ENCODE measurements at regions not wholly inside any gene's neighbourhood (a gene's known extent, or its start where the extent isn't known, plus 50 kb on each side); places are given as distances from the start of the nearest gene placed in this dataset.

GRCh38 chr3:5510300-5510699 is 322.8 kb downstream of the EDEM1 start:
- H3K4me3 ChIP-seq = no peak overlapping the region
- no peaks in the 10 kb centered on the region for H3K4me1 ChIP-seq (ENCODE audit: insufficient read depth)
- WGBS, 3 donors = 79 to 88% (median 87%) methylated on average over 4 to 5 of the region's 5 CpGs
- no peak for DNase-seq
- intact Hi-C loops (cut with DNase I) = no loop called here
- H3K27me3 ChIP-seq = no peaks in the 10 kb centered on the region
- no peak overlapping the region for H3K27ac ChIP-seq
- TF ChIP-seq POLR2A (IDR thresholded peaks at IDR 0.05) (no peak), CTCF (IDR thresholded peaks at IDR 0.05) (no peak), EP300 (IDR thresholded peaks at IDR 0.05) (no peak)
- no peaks in the 10 kb centered on the region for H3K36me3 ChIP-seq
- no peaks in the 10 kb centered on the region for H3K9me3 ChIP-seq

GRCh38 chr3:5517921-5518320 is 330.4 kb downstream of the EDEM1 start:
- H3K9me3 ChIP-seq = no peaks in the 10 kb centered on the region

GRCh38 chr3:5520237-5520636 is 332.7 kb downstream of the EDEM1 start:
- H3K36me3 ChIP-seq = no peaks in the 10 kb centered on the region
- no peaks in the 10 kb centered on the region for H3K9me3 ChIP-seq
- WGBS, 3 donors = 73 to 77% (median 75%) methylated on average over 5 of the region's 5 CpGs
- H3K4me3 ChIP-seq = no peak overlapping the region
- TF ChIP-seq EP300 (IDR thresholded peaks at IDR 0.05) (no peak), POLR2A (IDR thresholded peaks at IDR 0.05) (no peak), CTCF (IDR thresholded peaks at IDR 0.05) (no peak)
- no peak overlapping the region for H3K27ac ChIP-seq
- H3K27me3 ChIP-seq = no peaks in the 10 kb centered on the region
- no peak for DNase-seq
- no peaks in the 10 kb centered on the region for H3K4me1 ChIP-seq (ENCODE audit: insufficient read depth)
- intact Hi-C loops (cut with DNase I) = no loop called here

More at GRCh38 chr3:5517921-5518320, 330.4 kb downstream of the EDEM1 start:
- no peak overlapping the region for H3K27ac ChIP-seq
- TF ChIP-seq POLR2A (IDR thresholded peaks at IDR 0.05) = no peak
- no peak for TF ChIP-seq EP300 (IDR thresholded peaks at IDR 0.05)
- TF ChIP-seq CTCF (IDR thresholded peaks at IDR 0.05) = no peak
- H3K27me3 ChIP-seq = no peaks in the 10 kb centered on the region
- H3K36me3 ChIP-seq = no peaks in the 10 kb centered on the region
- intact Hi-C loops (cut with DNase I) = no loop called here
- DNase-seq = no peak
- H3K4me3 ChIP-seq = no peak overlapping the region
- WGBS, 3 donors = 90 to 95% (median 91%) methylated on average over 4 of the region's 4 CpGs
- H3K4me1 ChIP-seq (ENCODE audit: insufficient read depth) = no peaks in the 10 kb centered on the region

GRCh38 chr3:5523125-5523524 is 335.6 kb downstream of the EDEM1 start:
- Histone ChIP-seq H3K4me1 (ENCODE audit: insufficient read depth) (no peaks in the 10 kb centered on the region), H3K4me3 (no peak overlapping the region), H3K27ac (no peak overlapping the region), H3K9me3 (no peaks in the 10 kb centered on the region), H3K27me3 (no peaks in the 10 kb centered on the region), H3K36me3 (no peaks in the 10 kb centered on the region)
- no peak for TF ChIP-seq CTCF (IDR thresholded peaks at IDR 0.05)
- TF ChIP-seq EP300 (IDR thresholded peaks at IDR 0.05) = no peak
- no peak for TF ChIP-seq POLR2A (IDR thresholded peaks at IDR 0.05)
- no peak for DNase-seq
- 90 to 100% (median 91%) methylated on average over 1 of the region's 1 CpG for WGBS, 3 donors
- intact Hi-C loops (cut with DNase I) = no loop called here

GRCh38 chr3:5531039-5531438 is 343.5 kb downstream of the EDEM1 start:
- 64 to 72% (median 72%) methylated on average over 5 to 6 of the region's 6 CpGs for WGBS, 3 donors
- DNase-seq = no peak
- TF ChIP-seq EP300 (IDR thresholded peaks at IDR 0.05) = no peak
- no peak for TF ChIP-seq CTCF (IDR thresholded peaks at IDR 0.05)
- no peak for TF ChIP-seq POLR2A (IDR thresholded peaks at IDR 0.05)
- H3K4me3 ChIP-seq = no peak overlapping the region
- H3K9me3 ChIP-seq = no peaks in the 10 kb centered on the region
- H3K36me3 ChIP-seq = no peaks in the 10 kb centered on the region
- intact Hi-C loops (cut with DNase I) = no loop called here
- no peaks in the 10 kb centered on the region for H3K27me3 ChIP-seq
- H3K27ac ChIP-seq = no peak overlapping the region
- no peaks in the 10 kb centered on the region for H3K4me1 ChIP-seq (ENCODE audit: insufficient read depth)
